OCI-LY7 (cell line): ENCODE measurements at regions not wholly inside any gene's neighbourhood (a gene's known extent, or its start where the extent isn't known, plus 50 kb on each side); places are given as distances from the start of the nearest gene placed in this dataset.

ENCODE experiments used
- BruUV-seq: library from RNA; stranded (reverse); fragments of 400-500 nt; replicated peaks from 2 replicates; lab custom pipeline; 2021; lab: Mats Ljungman, UMichigan
- CTCF ChIA-PET: fragments of 300-600 bp; sonication (Branson Sonifier 250); formaldehyde crosslinking; loops from one replicate; lab custom pipeline; 2022; ENCODE audit warnings: antibody characterized with exemption; ENCODE audit not compliant: unreplicated experiment; lab: Charles Lee
- POLR2A ChIA-PET: fragments of 300-600 bp; sonication (Branson Sonifier 250); formaldehyde crosslinking; loops from one replicate; lab custom pipeline; 2022; ENCODE audit warnings: antibody characterized with exemption; lab: Charles Lee
- DNase-seq: peaks from one replicate; pipeline ENCODE4 v3.0.0-alpha.2; 2015; ENCODE audit warnings: low spot score
- H2AFZ ChIP-seq: fragments of 200-600 bp; sonication (generic), shearing (Covaris generic); 2 replicates; pipeline ENCODE4 v1.6.1; 2014; ENCODE audit warnings: mild to moderate bottlenecking, antibody characterized with exemption, low read length, moderate library complexity
- H3K27ac ChIP-seq: fragments of 200-600 bp; sonication (generic); 2 replicates; pipeline ENCODE4 v1.5.1; 2014; ENCODE audit warnings: mixed run types, low read depth, mild to moderate bottlenecking, moderate library complexity, low read length, inconsistent platforms; ENCODE audit not compliant: poor library complexity, severe bottlenecking
- H3K36me3 ChIP-seq: fragments of 200-600 bp; sonication (generic); 2 replicates; pipeline ENCODE4 v1.6.1; 2014; ENCODE audit warnings: mild to moderate bottlenecking, antibody characterized with exemption, low read length, moderate library complexity, mixed read lengths; ENCODE audit not compliant: insufficient read depth
- H3K4me1 ChIP-seq: fragments of 200-600 bp; sonication (generic); 2 replicates; pipeline ENCODE4 v1.5.1; 2014; ENCODE audit warnings: mild to moderate bottlenecking, low read length; ENCODE audit not compliant: insufficient read depth, poor library complexity, severe bottlenecking
- H3K4me2 ChIP-seq: fragments of 200-600 bp; sonication (generic); 2 replicates; pipeline ENCODE4 v1.6.1; 2014; ENCODE audit warnings: mild to moderate bottlenecking, low read length
- H3K4me3 ChIP-seq: fragments of 200-600 bp; sonication (generic); 2 replicates; pipeline ENCODE4 v1.5.1; 2014; ENCODE audit warnings: mild to moderate bottlenecking, low read depth, low read length; ENCODE audit not compliant: poor library complexity, severe bottlenecking
- H3K79me2 ChIP-seq: fragments of 200-600 bp; sonication (generic); 2 replicates; pipeline ENCODE4 v1.6.1; 2016; ENCODE audit warnings: low read depth, mild to moderate bottlenecking, low read length, moderate library complexity, mixed read lengths; ENCODE audit not compliant: insufficient read depth
- H3K9me2 ChIP-seq: fragments of 200-600 bp; sonication (generic); 2 replicates; pipeline ENCODE4 v1.6.1; 2016; ENCODE audit warnings: mild to moderate bottlenecking, low read length, mixed read lengths; ENCODE audit not compliant: insufficient read depth
- H3K9me3 ChIP-seq: fragments of 200-600 bp; sonication (generic); 2 replicates; pipeline ENCODE4 v1.6.1; 2014; ENCODE audit warnings: mild to moderate bottlenecking, mixed run types, low read length, mixed read lengths
- H4K20me1 ChIP-seq: fragments of 200-600 bp; sonication (generic); 2 replicates; pipeline ENCODE4 v1.6.1; 2014; ENCODE audit warnings: mild to moderate bottlenecking, antibody characterized with exemption, low read length, moderate library complexity, mixed read lengths; ENCODE audit not compliant: insufficient read depth
- EZH2phosphoT487 ChIP-seq: fragments of 200-600 bp; sonication (generic); IDR thresholded peaks from 2 replicates; pipeline ENCODE4 v1.6.1; 2018; ENCODE audit warnings: low read depth, borderline replicate concordance, mild to moderate bottlenecking, mixed run types, antibody characterized with exemption, low read length, moderate library complexity, mixed read lengths
- intact Hi-C: fragments of 100-400 bp; cut with micrococcal nuclease; formaldehyde crosslinking; loops from one replicate; pipeline ENCODE4 v1.10.0; 2022; ENCODE audit not compliant: unreplicated experiment
- TF ChIP-seq, protein P1 (sequence below): fragments of 200-600 bp; sonication (generic); conservative IDR thresholded peaks from 2 replicates; pipeline ENCODE4 v1.5.1; 2014; ENCODE audit warnings: mild to moderate bottlenecking, antibody characterized with exemption, low read length, moderate library complexity, mixed read lengths

DNA sequence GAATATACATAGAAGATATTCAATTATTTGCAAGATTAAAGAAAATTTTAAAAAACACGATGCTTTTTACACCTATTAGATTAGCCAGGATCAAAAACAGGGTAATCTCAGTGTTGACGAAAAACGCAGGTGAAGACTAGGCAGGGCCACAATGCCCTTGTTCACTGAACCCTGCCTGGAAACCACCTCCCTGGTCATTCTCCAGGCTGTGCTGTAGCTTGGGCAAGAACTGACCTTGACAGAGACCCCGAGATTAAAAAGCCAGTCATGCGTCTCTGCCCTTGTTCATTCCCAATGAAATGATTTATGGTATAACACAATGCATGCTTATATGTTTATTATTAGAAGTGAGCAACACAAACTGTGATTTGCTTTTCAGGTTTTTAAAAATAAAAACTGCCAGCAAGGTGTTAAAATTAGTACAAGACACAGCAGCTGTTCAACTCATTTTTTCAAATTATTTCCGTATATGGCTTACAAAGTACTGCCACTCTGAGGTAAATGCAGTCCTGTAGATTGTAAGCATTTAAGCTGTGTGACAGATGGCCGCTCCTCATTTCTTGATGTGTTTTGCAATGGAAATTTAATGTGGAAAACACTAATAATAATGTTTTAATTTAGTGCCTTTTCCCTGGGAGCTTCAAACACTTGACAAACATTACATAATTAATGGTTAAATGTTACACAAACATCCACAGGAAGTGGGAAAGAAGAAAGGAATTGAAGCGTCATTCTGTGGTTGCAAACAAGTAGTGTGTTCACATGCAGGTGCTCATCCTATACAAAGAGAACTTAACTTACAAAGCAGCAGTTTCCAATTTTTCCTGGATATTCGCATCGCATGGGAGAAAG lies 200.2 kb downstream of the VCY1B start:
- H3K4me2 ChIP-seq = no peak overlapping the region
- H3K9me2 ChIP-seq = no peaks in the 10 kb centered on the region
- H3K4me1 ChIP-seq = no peaks in the 10 kb centered on the region
- H3K36me3 ChIP-seq = no peaks in the 10 kb centered on the region
- BruUV-seq = no TSS peak
- H3K79me2 ChIP-seq = no peaks in the 10 kb centered on the region
- no peak overlapping the region for H3K27ac ChIP-seq
- intact Hi-C loops = no loop called here
- H2AFZ ChIP-seq = no peak overlapping the region
- no peaks in the 10 kb centered on the region for H4K20me1 ChIP-seq
- no peaks in the 10 kb centered on the region for H3K9me3 ChIP-seq
- DNase-seq = no peak
- ChIA-PET CTCF (no interaction called here), POLR2A (no interaction called here)
- H3K4me3 ChIP-seq = no peak overlapping the region
- TF ChIP-seq, protein P1, sequence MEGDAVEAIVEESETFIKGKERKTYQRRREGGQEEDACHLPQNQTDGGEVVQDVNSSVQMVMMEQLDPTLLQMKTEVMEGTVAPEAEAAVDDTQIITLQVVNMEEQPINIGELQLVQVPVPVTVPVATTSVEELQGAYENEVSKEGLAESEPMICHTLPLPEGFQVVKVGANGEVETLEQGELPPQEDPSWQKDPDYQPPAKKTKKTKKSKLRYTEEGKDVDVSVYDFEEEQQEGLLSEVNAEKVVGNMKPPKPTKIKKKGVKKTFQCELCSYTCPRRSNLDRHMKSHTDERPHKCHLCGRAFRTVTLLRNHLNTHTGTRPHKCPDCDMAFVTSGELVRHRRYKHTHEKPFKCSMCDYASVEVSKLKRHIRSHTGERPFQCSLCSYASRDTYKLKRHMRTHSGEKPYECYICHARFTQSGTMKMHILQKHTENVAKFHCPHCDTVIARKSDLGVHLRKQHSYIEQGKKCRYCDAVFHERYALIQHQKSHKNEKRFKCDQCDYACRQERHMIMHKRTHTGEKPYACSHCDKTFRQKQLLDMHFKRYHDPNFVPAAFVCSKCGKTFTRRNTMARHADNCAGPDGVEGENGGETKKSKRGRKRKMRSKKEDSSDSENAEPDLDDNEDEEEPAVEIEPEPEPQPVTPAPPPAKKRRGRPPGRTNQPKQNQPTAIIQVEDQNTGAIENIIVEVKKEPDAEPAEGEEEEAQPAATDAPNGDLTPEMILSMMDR = no peak
- TF ChIP-seq EZH2phosphoT487 = no peak

DNA sequence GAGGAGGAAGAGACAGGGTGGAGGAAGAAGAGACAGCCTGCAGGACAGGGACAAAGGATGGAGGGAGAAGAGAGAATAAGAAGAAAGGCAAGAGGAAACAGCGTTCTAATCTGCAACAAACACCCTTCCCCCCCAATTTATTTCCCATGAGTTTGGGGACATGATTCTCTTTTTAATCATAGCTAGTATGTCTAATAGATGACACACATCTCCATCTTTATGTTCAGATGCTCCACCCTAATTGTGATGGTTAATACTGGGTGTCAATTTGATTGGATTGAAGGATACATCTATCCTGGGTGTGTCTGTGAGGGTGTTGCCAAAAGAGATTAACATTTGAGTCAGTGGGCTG lies 200.8 kb downstream of the VCY1B start:
- ChIA-PET CTCF (no interaction called here), POLR2A (no interaction called here)
- H3K4me2 ChIP-seq = no peak overlapping the region
- H2AFZ ChIP-seq = no peak overlapping the region
- no peaks in the 10 kb centered on the region for H4K20me1 ChIP-seq
- H3K27ac ChIP-seq = no peak overlapping the region
- H3K4me3 ChIP-seq = no peak overlapping the region
- no peaks in the 10 kb centered on the region for H3K4me1 ChIP-seq
- TF ChIP-seq, protein P1 = no peak
- no peak for TF ChIP-seq EZH2phosphoT487
- H3K36me3 ChIP-seq = no peaks in the 10 kb centered on the region
- BruUV-seq = no TSS peak
- H3K79me2 ChIP-seq = no peaks in the 10 kb centered on the region
- H3K9me2 ChIP-seq = no peaks in the 10 kb centered on the region
- no peak for DNase-seq
- intact Hi-C loops = no loop called here
- H3K9me3 ChIP-seq = no peaks in the 10 kb centered on the region

DNA sequence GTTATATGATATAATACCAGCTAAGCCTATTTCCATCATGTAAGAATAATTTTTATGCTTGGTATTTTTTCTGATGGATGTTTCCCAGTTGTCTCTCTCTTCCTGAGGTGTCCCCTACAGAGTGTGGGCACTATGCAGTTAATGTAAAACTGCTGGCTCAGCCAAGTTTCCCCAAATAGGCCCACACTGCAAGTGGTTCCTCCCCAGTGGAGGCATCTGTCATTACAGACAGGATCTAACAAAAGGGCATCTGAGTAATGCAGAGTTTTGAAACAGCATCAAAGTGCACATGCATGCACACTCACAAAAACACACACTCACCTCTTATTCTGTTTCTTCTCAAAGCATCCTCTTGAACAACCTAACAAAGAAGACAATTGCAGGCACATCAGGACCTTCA lies 221.0 kb downstream of the VCY1B start:
- no peak overlapping the region for H3K27ac ChIP-seq
- no peaks in the 10 kb centered on the region for H4K20me1 ChIP-seq
- CTCF ChIA-PET = no interaction called here
- no peaks in the 10 kb centered on the region for H3K79me2 ChIP-seq
- H3K9me2 ChIP-seq = no peaks in the 10 kb centered on the region
- BruUV-seq = no TSS peak
- POLR2A ChIA-PET = no interaction called here
- H3K4me2 ChIP-seq = no peak overlapping the region
- H2AFZ ChIP-seq = no peak overlapping the region
- no peak for TF ChIP-seq EZH2phosphoT487
- TF ChIP-seq, protein P1 = no peak
- no peak overlapping the region for H3K4me3 ChIP-seq
- no peak for DNase-seq
- H3K4me1 ChIP-seq = no peaks in the 10 kb centered on the region
- intact Hi-C loops = no loop called here
- no peaks in the 10 kb centered on the region for H3K36me3 ChIP-seq
- H3K9me3 ChIP-seq = no peaks in the 10 kb centered on the region
